GM23338 (cell line): ENCODE measurements at regions not wholly inside any gene's neighbourhood (a gene's known extent, or its start where the extent isn't known, plus 50 kb on each side); places are given as distances from the start of the nearest gene placed in this dataset.

Experiments used
- ATAC-seq: fragments of 200-7000 bp; cut with Tn5 transposase; 3 replicates; pipeline ENCODE4 v1.9.1; 2020
- DNase-seq: peaks from one replicate; pipeline ENCODE4 v3.0.0-alpha.2; 2015; ENCODE audit warnings: low spot score
- H2AFZ ChIP-seq: fragments of 200-600 bp; sonication (generic); 2 replicates; pipeline ENCODE4 v1.8.0; 2016; ENCODE audit warnings: antibody characterized with exemption, mild to moderate bottlenecking, moderate library complexity
- H3F3A ChIP-seq: fragments of 200-600 bp; sonication (generic); replicated peaks from 2 replicates; pipeline ENCODE4 v1.8.0; 2017; ENCODE audit warnings: antibody characterized with exemption, mixed run types, low read depth
- H3K27ac ChIP-seq: fragments of 200-600 bp; sonication (generic); 2 replicates; pipeline ENCODE4 v1.6.1; 2016; ENCODE audit warnings: low read depth
- H3K27me3 ChIP-seq: fragments of 200-600 bp; sonication (generic); 2 replicates; pipeline ENCODE4 v1.8.0; 2016; ENCODE audit warnings: mild to moderate bottlenecking, mixed run types, moderate library complexity; ENCODE audit not compliant: insufficient read depth
- H3K36me3 ChIP-seq: fragments of 200-600 bp; sonication (generic); 2 replicates; pipeline ENCODE4 v1.8.0; 2016; ENCODE audit warnings: mild to moderate bottlenecking; ENCODE audit not compliant: insufficient read depth
- H3K4me1 ChIP-seq: fragments of 200-600 bp; sonication (generic); 2 replicates; pipeline ENCODE4 v1.8.0; 2016; ENCODE audit warnings: mild to moderate bottlenecking, moderate library complexity; ENCODE audit not compliant: insufficient read depth
- H3K4me2 ChIP-seq: fragments of 200-600 bp; sonication (generic); 2 replicates; pipeline ENCODE4 v1.7.1; 2017; ENCODE audit warnings: mixed run types
- H3K4me3 ChIP-seq: fragments of 200-600 bp; sonication (generic); 2 replicates; pipeline ENCODE4 v1.6.1; 2016; ENCODE audit warnings: mixed run types
- H3K79me2 ChIP-seq: fragments of 200-600 bp; sonication (generic); replicated peaks from 2 replicates; pipeline ENCODE4 v1.8.0; 2017; ENCODE audit warnings: mild to moderate bottlenecking; ENCODE audit not compliant: insufficient read depth
- H3K9me2 ChIP-seq: fragments of 200-600 bp; sonication (generic); 2 replicates; pipeline ENCODE4 v1.8.0; 2017; ENCODE audit not compliant: insufficient read depth
- H4K20me1 ChIP-seq: fragments of 200-600 bp; sonication (generic); replicated peaks from 2 replicates; pipeline ENCODE4 v1.8.0; 2017; ENCODE audit warnings: mild to moderate bottlenecking; ENCODE audit not compliant: insufficient read depth
- H3K27ac Mint-ChIP-seq: 2 replicates; pipeline ENCODE4 v1.8.0; 2020; ENCODE audit warnings: inconsistent platforms, mild to moderate bottlenecking, moderate library complexity, mixed read lengths
- H3K27me3 Mint-ChIP-seq: 3 replicates; pipeline ENCODE4 v1.8.0; 2022; ENCODE audit warnings: low read depth, mild to moderate bottlenecking, moderate library complexity, mixed read lengths, inconsistent platforms; ENCODE audit not compliant: insufficient read depth, poor library complexity
- H3K36me3 Mint-ChIP-seq: 3 replicates; pipeline ENCODE4 v1.8.0; 2021; ENCODE audit warnings: low read depth, mild to moderate bottlenecking, inconsistent platforms, moderate library complexity, mixed read lengths
- H3K4me1 Mint-ChIP-seq: 3 replicates; pipeline ENCODE4 v1.8.0; 2020; ENCODE audit warnings: mild to moderate bottlenecking, inconsistent platforms, mixed read lengths
- H3K4me3 Mint-ChIP-seq: 3 replicates; pipeline ENCODE4 v1.8.0; 2021; ENCODE audit warnings: moderate library complexity, mild to moderate bottlenecking, inconsistent platforms, mixed read lengths
- H3K9me3 Mint-ChIP-seq: 3 replicates; pipeline ENCODE4 v1.8.0; 2020; ENCODE audit warnings: moderate library complexity, mild to moderate bottlenecking, inconsistent platforms, mixed read lengths
- CTCF ChIP-seq, 2 experiments: fragments of 200-600 bp in 1 of 2; sonication (generic) in 1 of 2; conservative IDR thresholded peaks; 2 replicates each; pipeline versions ENCODE4 v1.5.1 to v1.6.1; 2016 to 2017; ENCODE audit warnings: antibody characterized with exemption in 2 of 2, low read depth in 2 of 2, mild to moderate bottlenecking in 2 of 2, moderate library complexity in 1 of 2
- EZH2 ChIP-seq: fragments of 200-600 bp; sonication (generic); IDR thresholded peaks from one replicate; pipeline ENCODE4 v1.8.0; 2017; ENCODE audit warnings: antibody characterized with exemption, mild to moderate bottlenecking, low read depth; ENCODE audit not compliant: unreplicated experiment
- EZH2phosphoT487 ChIP-seq: fragments of 200-600 bp; sonication (generic); IDR thresholded peaks from one replicate; pipeline ENCODE4 v1.8.1; 2018; ENCODE audit warnings: antibody characterized with exemption; ENCODE audit not compliant: unreplicated experiment
- JUNB ChIP-seq: IDR thresholded peaks from one replicate; pipeline ENCODE4 v1.6.1; 2016; ENCODE audit warnings: antibody characterized with exemption; ENCODE audit not compliant: unreplicated experiment
- NANOG ChIP-seq: IDR thresholded peaks from 2 replicates; pipeline ENCODE4 v1.6.1; 2016; ENCODE audit warnings: antibody characterized with exemption, borderline replicate concordance
- STAT1 ChIP-seq: IDR thresholded peaks from one replicate; pipeline ENCODE4 v1.6.1; 2016; ENCODE audit warnings: antibody characterized with exemption; ENCODE audit not compliant: unreplicated experiment
- ZNF114 ChIP-seq: fragments of 250-450 bp; sonication (Bioruptor Pico); IDR thresholded peaks from 2 replicates; pipeline ENCODE4 v1.5.0; 2020; ENCODE audit warnings: mild to moderate bottlenecking, moderate library complexity
- TF ChIP-seq, protein P1 (sequence below): IDR thresholded peaks from one replicate; pipeline ENCODE4 v1.6.1; 2018; ENCODE audit warnings: antibody characterized with exemption; ENCODE audit not compliant: unreplicated experiment
- TF ChIP-seq, protein P2 (sequence below): IDR thresholded peaks from 2 replicates; pipeline ENCODE4 v1.6.1; 2016; ENCODE audit warnings: antibody characterized with exemption

DNA sequence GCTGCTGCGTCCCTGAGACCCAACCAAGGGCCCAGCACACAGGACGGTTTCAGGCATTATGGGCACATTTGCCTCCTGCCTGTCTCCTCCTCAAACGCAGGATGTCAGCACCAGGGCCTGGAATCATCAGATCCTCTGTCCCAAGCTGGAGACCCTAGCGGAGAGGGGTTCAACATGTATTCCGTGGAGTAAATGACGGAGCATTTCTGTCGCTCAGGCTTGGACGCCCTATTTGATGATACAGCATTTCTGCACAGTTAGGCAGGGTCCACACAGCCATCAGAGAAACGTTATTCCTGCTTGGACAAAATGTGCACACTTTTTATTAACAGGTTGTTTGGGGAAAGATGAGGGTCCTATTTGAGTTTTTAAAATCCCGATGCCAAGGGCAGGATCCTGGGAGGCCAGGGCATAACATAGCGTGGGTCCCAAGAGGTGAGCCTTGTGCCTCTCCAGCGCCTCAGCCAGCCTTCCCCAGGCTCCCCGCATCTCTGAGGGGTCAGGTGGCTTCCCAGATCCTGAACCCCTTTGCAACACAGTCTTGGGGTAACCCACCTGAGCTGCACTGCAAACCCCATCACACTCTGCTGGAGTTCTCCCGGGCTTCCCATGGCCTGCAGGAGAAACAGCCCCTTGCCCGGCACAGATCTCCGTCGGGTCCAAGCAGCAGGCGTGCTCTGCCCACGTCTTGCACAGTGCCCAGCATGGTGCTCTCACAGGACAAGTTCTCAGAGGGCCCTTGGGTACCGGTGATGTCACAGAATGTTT is 319.7 kb upstream of the MYT1L start (continued):
- TF ChIP-seq, protein P1, sequence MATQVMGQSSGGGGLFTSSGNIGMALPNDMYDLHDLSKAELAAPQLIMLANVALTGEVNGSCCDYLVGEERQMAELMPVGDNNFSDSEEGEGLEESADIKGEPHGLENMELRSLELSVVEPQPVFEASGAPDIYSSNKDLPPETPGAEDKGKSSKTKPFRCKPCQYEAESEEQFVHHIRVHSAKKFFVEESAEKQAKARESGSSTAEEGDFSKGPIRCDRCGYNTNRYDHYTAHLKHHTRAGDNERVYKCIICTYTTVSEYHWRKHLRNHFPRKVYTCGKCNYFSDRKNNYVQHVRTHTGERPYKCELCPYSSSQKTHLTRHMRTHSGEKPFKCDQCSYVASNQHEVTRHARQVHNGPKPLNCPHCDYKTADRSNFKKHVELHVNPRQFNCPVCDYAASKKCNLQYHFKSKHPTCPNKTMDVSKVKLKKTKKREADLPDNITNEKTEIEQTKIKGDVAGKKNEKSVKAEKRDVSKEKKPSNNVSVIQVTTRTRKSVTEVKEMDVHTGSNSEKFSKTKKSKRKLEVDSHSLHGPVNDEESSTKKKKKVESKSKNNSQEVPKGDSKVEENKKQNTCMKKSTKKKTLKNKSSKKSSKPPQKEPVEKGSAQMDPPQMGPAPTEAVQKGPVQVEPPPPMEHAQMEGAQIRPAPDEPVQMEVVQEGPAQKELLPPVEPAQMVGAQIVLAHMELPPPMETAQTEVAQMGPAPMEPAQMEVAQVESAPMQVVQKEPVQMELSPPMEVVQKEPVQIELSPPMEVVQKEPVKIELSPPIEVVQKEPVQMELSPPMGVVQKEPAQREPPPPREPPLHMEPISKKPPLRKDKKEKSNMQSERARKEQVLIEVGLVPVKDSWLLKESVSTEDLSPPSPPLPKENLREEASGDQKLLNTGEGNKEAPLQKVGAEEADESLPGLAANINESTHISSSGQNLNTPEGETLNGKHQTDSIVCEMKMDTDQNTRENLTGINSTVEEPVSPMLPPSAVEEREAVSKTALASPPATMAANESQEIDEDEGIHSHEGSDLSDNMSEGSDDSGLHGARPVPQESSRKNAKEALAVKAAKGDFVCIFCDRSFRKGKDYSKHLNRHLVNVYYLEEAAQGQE, result no peak
- TF ChIP-seq ZNF114 (CRISPR knock-in tag), result no peak
- TF ChIP-seq EZH2, result no peak

- no peak for ATAC-seq
- TF ChIP-seq, protein P1, result no peak
- TF ChIP-seq, protein P2, sequence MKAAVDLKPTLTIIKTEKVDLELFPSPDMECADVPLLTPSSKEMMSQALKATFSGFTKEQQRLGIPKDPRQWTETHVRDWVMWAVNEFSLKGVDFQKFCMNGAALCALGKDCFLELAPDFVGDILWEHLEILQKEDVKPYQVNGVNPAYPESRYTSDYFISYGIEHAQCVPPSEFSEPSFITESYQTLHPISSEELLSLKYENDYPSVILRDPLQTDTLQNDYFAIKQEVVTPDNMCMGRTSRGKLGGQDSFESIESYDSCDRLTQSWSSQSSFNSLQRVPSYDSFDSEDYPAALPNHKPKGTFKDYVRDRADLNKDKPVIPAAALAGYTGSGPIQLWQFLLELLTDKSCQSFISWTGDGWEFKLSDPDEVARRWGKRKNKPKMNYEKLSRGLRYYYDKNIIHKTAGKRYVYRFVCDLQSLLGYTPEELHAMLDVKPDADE, result no peak
- no peak for TF ChIP-seq NANOG
- no peak for TF ChIP-seq CTCF (conservative IDR thresholded peaks at IDR 0.05; ENCODE audit: low read depth in 2 of 2)
- no peak for TF ChIP-seq ZNF114 (CRISPR knock-in tag)
- TF ChIP-seq JUNB, result no peak
- TF ChIP-seq EZH2phosphoT487, result no peak
- TF ChIP-seq STAT1, result no peak
- TF ChIP-seq EZH2, result no peak
Measured at GRCh38 chr2:2649109-2650072, 318.3 kb upstream of the MYT1L start.

More at GRCh38 chr2:2649109-2650072, 318.3 kb upstream of the MYT1L start:
- Mint-ChIP-seq H3K36me3 (no peaks in the 10 kb centered on the region; the same call in 1 of the 3 replicates), H3K27me3 (peaks cover 11% of the 10 kb centered on the region), H3K27ac (no peak overlapping the region), H3K4me3 (no peak overlapping the region), H3K9me3 (peaks cover 4% of the 10 kb centered on the region), H3K4me1 (no peaks in the 10 kb centered on the region; the same call in 1 of the 3 replicates)
- no peak for DNase-seq
- no peak overlapping the region for H2AFZ ChIP-seq
- no peaks in the 10 kb centered on the region for H3K36me3 ChIP-seq
- H3K4me2 ChIP-seq, result no peak overlapping the region
- no peaks in the 10 kb centered on the region for H3K79me2 ChIP-seq
- H3K4me1 ChIP-seq, result no peaks in the 10 kb centered on the region
- no peaks in the 10 kb centered on the region for H3K9me2 ChIP-seq
- H4K20me1 ChIP-seq, result no peaks in the 10 kb centered on the region
- no peaks in the 10 kb centered on the region for H3F3A ChIP-seq
- H3K27ac ChIP-seq, result no peak overlapping the region
- H3K27me3 ChIP-seq, result no peaks in the 10 kb centered on the region
- no peak overlapping the region for H3K4me3 ChIP-seq
